Esophagus (tissue), 2 donors: ENCODE measurements at regions not wholly inside any gene's neighbourhood (a gene's known extent, or its start where the extent isn't known, plus 50 kb on each side); places are given as distances from the start of the nearest gene placed in this dataset.
"Not testable (repeated sequence)": the region's sequence is repeated elsewhere in the genome, so short reads cannot be mapped to it uniquely, and the experiment has no call there.

ENCODE experiments used
- H3K27ac ChIP-seq, 2 donors: one replicate each; pipeline ENCODE4 v1.5.1; 2013; ENCODE audit warnings: low read depth in 2 of 2, mild to moderate bottlenecking in 2 of 2, inconsistent platforms in 1 of 2, low read length in 1 of 2, moderate library complexity in 1 of 2
- H3K27me3 ChIP-seq, 2 donors: one replicate each; pipeline ENCODE4 v1.6.1; 2013; ENCODE audit warnings: low read length in 2 of 2, control low read depth in 1 of 2, mild to moderate bottlenecking in 1 of 2; ENCODE audit not compliant: insufficient read depth in 2 of 2, control insufficient read depth in 1 of 2
- H3K36me3 ChIP-seq, 2 donors: one replicate each; pipeline ENCODE4 v1.6.1; 2013; ENCODE audit warnings: low read length in 1 of 2; ENCODE audit not compliant: control insufficient read depth in 2 of 2, insufficient read depth in 2 of 2
- H3K4me1 ChIP-seq, 2 donors: one replicate each; pipeline ENCODE4 v1.6.1; 2013; ENCODE audit warnings: low read length in 1 of 2; ENCODE audit not compliant: control insufficient read depth in 2 of 2, insufficient read depth in 2 of 2
- H3K4me3 ChIP-seq, 2 donors: one replicate each; pipeline ENCODE4 v1.5.1; 2013; ENCODE audit warnings: low read length in 2 of 2, mild to moderate bottlenecking in 2 of 2, low read depth in 1 of 2, moderate library complexity in 1 of 2
- H3K9me3 ChIP-seq, 2 donors: one replicate each; pipeline ENCODE4 v1.6.1; 2013; ENCODE audit warnings: mild to moderate bottlenecking in 2 of 2, low read depth in 1 of 2, low read length in 1 of 2, moderate library complexity in 1 of 2; ENCODE audit not compliant: control insufficient read depth in 2 of 2, insufficient read depth in 1 of 2
- whole genome bisulfite sequencing, 2 donors: extraction: QIAGEN DNeasy Blood & Tissue Kit; methylation state at CpG; one replicate each; pipeline ENCODE4 v1.1.7; 2013; 5-methylcytosine and 5-hydroxymethylcytosine counted together
- donor health status: healthy with polysubstance abuse.
- donor health status: Bipolar disorder and iron deficiency.

GRCh38 chr14:96714537-96714936 lies 82.6 kb upstream of the VRK1 start:
- WGBS, 2 donors, result 79 to 82% methylated on average over 10 of the region's 10 CpGs
- H3K4me3 ChIP-seq, result not testable (repeated sequence)

GRCh38 chr14:96717116-96717515 lies 80.1 kb upstream of the VRK1 start:
- Histone ChIP-seq H3K4me3 (no peak overlapping the region), H3K27me3 (no peaks in the 10 kb centered on the region), H3K9me3 (no peaks in the 10 kb centered on the region), H3K4me1 (peaks cover 0 to 2% of the 10 kb centered on the region in 2 donors), H3K36me3 (no peaks in the 10 kb centered on the region), H3K27ac (no peak overlapping the region)
- 88 to 92% methylated on average over 5 of the region's 5 CpGs for WGBS, 2 donors

More at GRCh38 chr14:96714537-96714936, 82.6 kb upstream of the VRK1 start:
- not testable (repeated sequence) for H3K9me3 ChIP-seq, H3K36me3 ChIP-seq, H3K4me1 ChIP-seq, H3K27me3 ChIP-seq, H3K27ac ChIP-seq

GRCh38 chr14:96718407-96718806 lies 78.8 kb upstream of the VRK1 start:
- Histone ChIP-seq H3K27me3 (no peaks in the 10 kb centered on the region), H3K36me3 (no peaks in the 10 kb centered on the region), H3K27ac (no peak overlapping the region), H3K4me1 (peaks cover 0 to 2% of the 10 kb centered on the region in 2 donors), H3K4me3 (no peak overlapping the region), H3K9me3 (no peaks in the 10 kb centered on the region)
- 59 to 63% methylated on average over 4 of the region's 4 CpGs for WGBS, 2 donors

GRCh38 chr14:96720702-96721101 lies 76.5 kb upstream of the VRK1 start:
- H3K27me3 ChIP-seq, H3K4me3 ChIP-seq, H3K9me3 ChIP-seq, H3K27ac ChIP-seq, H3K36me3 ChIP-seq, H3K4me1 ChIP-seq: not testable (repeated sequence)
- WGBS, 2 donors, result 65 to 82% methylated on average over 6 of the region's 6 CpGs

GRCh38 chr14:96722736-96723135 lies 74.4 kb upstream of the VRK1 start:
- peaks cover 2 to 4% of the 10 kb centered on the region in 2 donors for H3K9me3 ChIP-seq
- H3K4me1 ChIP-seq, result no peaks in the 10 kb centered on the region
- no peak overlapping the region for H3K27ac ChIP-seq
- no peak overlapping the region for H3K4me3 ChIP-seq
- 72 to 77% methylated on average over 6 of the region's 6 CpGs for WGBS, 2 donors
- H3K27me3 ChIP-seq, result no peaks in the 10 kb centered on the region
- no peaks in the 10 kb centered on the region for H3K36me3 ChIP-seq

- Histone ChIP-seq H3K36me3 (no peaks in the 10 kb centered on the region), H3K9me3 (peaks cover 2 to 4% of the 10 kb centered on the region in 2 donors), H3K4me1 (no peaks in the 10 kb centered on the region), H3K27ac (no peak overlapping the region), H3K27me3 (no peaks in the 10 kb centered on the region), H3K4me3 (no peak overlapping the region)
- WGBS, 2 donors, result 89 to 91% methylated on average over 10 of the region's 10 CpGs
Observed at GRCh38 chr14:96723946-96724345, 73.2 kb upstream of the VRK1 start.

- Histone ChIP-seq H3K4me1 (no peaks in the 10 kb centered on the region), H3K27ac (no peak overlapping the region), H3K27me3 (no peaks in the 10 kb centered on the region), H3K36me3 (no peaks in the 10 kb centered on the region), H3K4me3 (no peak overlapping the region), H3K9me3 (peaks cover 2 to 4% of the 10 kb centered on the region in 2 donors)
- WGBS, 2 donors, result 91 to 93% methylated on average over 8 of the region's 8 CpGs
Observed at GRCh38 chr14:96725232-96725631, 72.0 kb upstream of the VRK1 start.

- H3K4me3 ChIP-seq, result no peak overlapping the region
- no peaks in the 10 kb centered on the region for H3K4me1 ChIP-seq
- WGBS, 2 donors, result 62% methylated on average over 2 of the region's 2 CpGs
- H3K27ac ChIP-seq, result no peak overlapping the region
- H3K27me3 ChIP-seq, result no peaks in the 10 kb centered on the region
- no peaks in the 10 kb centered on the region for H3K36me3 ChIP-seq
- H3K9me3 ChIP-seq, result peaks cover 2 to 4% of the 10 kb centered on the region in 2 donors
Observed at GRCh38 chr14:96727073-96727472, 70.1 kb upstream of the VRK1 start.

- no peak overlapping the region for H3K4me3 ChIP-seq
- no peaks in the 10 kb centered on the region for H3K27me3 ChIP-seq
- no peak overlapping the region for H3K27ac ChIP-seq
- peaks cover 2 to 4% of the 10 kb centered on the region in 2 donors for H3K9me3 ChIP-seq
- no peaks in the 10 kb centered on the region for H3K36me3 ChIP-seq
- H3K4me1 ChIP-seq, result no peaks in the 10 kb centered on the region
- WGBS, 2 donors, result 53 to 63% methylated on average over 3 of the region's 3 CpGs
Observed at GRCh38 chr14:96727491-96727890, 69.7 kb upstream of the VRK1 start.

- 73 to 75% methylated on average over 11 of the region's 11 CpGs for WGBS, 2 donors
- no peaks in the 10 kb centered on the region for H3K36me3 ChIP-seq
Observed at GRCh38 chr14:96727980-96728717, 69.0 kb upstream of the VRK1 start.

More at GRCh38 chr14:96727980-96728717, 69.0 kb upstream of the VRK1 start:
- Histone ChIP-seq H3K4me1 (no peaks in the 10 kb centered on the region), H3K27me3 (no peaks in the 10 kb centered on the region), H3K9me3 (peaks cover 2 to 4% of the 10 kb centered on the region in 2 donors), H3K27ac (no peak overlapping the region), H3K4me3 (no peak overlapping the region)
